Activated T-cell treated with anti-CD3 and anti-CD28 coated beads for 4 hours (primary cell): ENCODE measurements at regions not wholly inside any gene's neighbourhood (a gene's known extent, or its start where the extent isn't known, plus 50 kb on each side); places are given as distances from the start of the nearest gene placed in this dataset.

ENCODE experiments used
- DNase-seq: peaks from one replicate; pipeline ENCODE4 v3.0.0-alpha.2; 2020

DNA sequence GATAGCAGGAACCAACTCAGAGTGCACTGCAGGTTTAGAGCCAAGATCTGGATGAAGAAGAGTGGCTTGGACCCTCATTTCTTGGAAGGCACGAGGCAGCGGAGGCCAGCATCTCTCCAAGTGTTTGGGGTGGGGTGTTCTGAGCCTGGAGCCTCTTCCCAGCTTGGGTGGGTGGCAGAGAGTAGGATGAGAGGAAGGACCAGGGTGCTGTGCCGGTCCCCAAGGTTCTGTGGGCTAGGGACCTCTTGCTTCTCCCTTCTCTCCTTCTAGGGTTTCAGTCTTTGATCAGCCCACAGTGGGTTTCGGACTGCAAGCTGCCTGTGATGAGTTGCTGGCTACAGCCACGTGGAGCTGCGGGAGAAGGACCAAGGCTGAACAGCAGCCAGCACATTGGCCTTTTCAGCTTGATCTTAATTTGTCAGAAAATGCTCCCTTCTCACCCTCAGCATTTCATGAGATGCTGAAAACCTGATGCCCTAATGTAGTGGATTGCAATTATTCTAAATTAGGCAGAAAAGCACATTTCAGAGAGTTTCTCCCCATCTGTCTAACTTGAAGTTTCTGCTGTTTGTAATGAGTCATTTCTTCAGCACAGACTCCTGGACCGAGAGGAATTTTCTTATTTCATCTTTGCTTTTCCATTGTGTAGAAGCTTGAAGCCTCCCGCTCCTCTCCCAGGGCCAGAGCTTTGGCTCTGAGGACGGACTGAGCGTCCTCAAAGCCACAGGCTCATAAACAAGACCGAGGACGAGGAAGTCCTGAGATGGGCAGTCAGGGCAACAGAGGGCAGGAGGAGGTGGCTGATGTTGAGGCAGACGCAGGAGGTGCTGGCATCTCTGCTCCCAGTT is 99.1 kb upstream of the HDAC4 start:
- no peak for DNase-seq

DNA sequence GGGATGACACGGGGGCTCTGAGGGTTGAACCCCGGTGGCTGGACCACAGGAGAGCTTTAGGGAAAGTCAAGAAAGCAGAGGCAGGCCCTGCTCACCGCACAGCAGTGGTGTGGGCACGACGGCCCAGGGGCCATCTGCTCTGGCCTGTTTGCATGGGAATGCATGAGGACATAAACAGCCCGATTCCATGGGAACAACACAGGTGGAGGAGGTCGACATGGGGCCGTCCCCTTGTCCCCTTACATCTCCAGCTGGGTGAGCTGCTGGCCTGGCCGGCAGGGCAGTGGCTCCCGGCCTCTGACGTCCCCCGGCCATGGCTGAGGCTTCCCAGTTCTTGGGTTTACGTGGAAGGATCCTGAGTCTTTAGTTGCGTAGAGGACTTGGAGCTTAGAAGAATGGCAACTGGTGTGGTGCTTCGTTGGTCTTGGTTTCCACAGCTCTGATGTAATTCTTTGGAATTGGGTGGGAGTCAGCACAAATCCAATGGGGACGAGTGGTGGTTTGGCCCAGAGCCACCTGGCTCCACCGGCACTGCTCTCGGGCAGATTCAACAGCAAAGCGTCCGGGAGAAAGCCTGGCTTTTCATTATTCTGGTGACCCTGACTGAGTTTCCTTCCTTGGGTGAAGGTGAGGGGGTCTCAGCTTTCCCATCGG is 98.3 kb upstream of the HDAC4 start:
- DNase-seq: no peak

DNA sequence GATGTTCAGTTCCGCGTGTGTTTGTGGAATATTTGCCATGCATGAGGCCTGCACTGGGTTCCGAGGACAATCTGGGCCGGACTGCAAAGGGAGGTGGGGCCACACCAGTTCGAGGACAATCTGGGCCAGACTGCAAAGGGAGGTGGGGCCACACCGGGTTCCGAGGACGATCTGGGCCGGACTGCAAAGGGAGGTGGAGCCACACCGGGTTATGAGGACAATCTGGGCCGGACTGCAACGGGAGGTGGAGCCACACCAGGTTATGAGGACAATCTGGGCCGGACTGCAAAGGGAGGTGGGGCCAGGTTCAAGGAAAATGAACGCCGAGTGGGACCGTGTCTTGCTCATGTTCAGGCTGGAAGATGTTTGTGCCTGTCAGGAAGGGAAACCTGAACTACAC is 97.8 kb upstream of the HDAC4 start:
- no peak for DNase-seq

DNA sequence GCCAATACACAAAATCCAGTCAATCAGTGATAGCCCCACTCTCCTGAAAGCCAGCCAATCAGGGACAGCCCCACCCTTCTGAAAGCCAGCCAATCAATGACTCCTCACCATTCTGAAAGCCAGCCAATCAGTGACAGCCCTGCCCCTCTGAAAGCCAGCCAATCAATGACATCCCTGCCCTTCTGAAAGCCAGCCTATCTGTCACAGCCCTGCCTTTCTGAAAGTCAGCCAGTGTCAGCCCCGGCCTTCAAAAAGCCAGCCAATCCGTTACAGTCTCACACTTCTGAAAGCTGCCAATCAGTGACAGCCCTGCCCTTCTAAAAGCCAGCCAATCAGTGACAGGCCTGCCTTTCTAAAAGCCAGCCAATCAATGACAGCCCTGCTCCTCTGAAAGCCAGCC is 95.9 kb upstream of the HDAC4 start:
- no peak for DNase-seq

DNA sequence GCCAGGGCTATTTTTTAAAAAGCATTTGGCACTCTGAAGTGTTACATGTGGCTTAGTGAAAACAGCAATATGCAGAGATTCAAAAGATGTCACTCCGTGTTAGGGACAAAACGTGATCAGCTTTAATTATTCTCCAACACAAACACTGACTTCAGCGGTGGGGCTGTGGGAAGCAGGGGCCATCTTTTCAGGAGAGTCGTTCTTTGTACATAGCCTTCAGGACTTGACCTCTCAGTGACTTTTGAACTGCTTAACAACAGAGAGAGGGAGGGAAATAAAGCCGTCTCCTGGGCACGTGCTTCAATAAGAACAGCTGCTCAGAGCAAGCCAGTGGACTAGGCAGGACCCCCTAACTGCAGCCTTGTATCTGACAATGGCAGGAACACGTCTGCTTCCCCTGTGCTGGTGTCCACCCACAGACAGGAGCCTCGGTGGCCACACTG is 95.0 kb upstream of the HDAC4 start:
- no peak for DNase-seq

DNA sequence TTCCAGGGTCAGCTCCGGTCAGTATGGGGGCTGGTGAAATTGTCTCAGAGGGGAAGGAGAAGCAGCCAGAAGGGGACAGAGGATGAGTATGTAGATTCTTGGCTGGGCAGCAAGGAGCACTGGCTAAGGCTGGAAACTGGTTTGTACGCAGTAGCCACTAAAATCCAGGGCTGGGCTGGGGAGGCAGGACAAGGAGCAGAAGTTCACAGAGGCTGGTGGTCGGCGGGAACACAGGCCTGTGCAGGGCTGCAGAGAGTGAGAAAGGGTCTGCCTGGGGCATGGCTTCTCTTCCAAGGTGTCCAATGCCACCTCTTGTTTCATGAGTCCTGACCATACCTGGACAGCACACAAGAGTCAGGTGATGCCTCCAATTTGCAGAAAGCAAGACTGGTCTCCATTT is 94.4 kb upstream of the HDAC4 start:
- no peak for DNase-seq

DNA sequence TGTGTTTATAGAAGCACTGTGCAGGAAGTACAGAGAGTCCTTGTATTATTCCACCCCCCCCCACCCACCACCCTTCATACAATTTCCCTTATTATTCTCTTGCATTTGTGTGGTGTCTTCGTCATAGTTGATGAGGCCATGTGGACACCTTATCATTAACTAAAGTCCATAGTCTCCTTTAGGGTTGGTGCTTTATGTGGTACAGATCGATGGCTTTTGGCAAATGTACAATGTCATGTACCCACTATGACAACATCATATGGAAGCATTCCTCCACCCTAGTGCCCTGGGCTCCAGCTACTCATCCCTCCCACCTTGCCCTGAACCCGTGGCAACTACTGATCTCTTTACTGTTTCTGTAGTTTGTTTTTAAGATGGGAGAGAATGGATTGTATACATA is 93.8 kb upstream of the HDAC4 start:
- no peak for DNase-seq

DNA sequence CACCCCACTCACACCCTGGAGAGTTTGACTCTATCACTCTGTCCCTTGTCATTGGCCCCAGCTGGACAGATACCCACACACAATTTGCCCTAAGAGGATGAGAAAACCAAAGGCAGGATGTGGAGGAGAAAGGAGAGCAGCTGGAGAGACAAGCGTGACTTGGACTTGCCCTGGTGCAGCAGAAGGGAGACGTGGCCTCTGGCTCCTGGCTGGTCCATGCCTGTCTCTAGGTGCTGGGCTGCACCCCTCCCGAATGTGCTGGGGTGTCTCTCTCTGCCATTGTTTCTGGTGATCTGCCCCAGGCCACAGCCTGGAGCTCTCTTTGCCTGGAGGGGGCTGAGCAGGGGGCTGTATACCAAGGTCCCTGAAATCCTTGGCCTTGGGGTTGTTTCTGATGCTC is 88.7 kb upstream of the HDAC4 start:
- DNase-seq: no peak

DNA sequence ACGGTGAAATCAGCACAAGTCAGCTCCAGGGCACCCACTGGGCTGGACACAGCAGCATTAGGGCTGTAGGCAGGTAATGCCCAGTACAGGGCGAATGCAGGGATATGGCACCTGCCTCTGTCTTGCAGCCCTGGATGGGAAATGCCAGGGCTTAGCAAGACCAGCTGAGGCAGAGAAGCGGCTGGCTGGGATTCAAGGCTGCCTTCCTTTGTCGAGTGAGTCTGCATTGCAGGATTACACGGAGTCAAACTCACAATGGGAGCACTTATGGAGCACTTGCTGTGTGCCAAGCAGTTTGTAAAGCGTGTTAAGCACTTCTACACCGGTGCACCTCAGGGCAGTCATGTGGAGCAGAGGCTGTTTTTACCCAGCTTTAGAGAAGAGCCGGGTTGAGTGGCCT is 87.3 kb upstream of the HDAC4 start:
- DNase-seq: no peak

DNA sequence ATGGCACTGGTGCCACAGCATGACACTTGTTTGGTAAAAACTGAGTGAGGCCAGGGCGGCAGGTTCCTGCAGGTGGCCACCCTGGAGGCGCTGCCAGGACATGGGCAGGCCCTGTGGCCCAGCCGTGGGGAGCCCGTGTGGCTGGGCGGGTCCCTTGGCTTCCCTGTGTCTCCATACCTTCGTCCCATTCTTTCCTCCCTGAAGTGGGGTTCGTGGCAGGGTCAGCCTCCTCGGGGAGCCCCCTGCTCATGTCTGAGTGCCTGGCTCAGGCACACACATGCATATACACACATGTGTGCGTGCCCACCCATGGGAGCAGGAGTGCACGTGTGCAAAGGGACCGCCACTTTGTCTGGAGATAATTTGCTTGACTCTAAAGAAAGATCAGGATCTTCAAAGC is 86.5 kb upstream of the HDAC4 start:
- DNase-seq: no peak

DNA sequence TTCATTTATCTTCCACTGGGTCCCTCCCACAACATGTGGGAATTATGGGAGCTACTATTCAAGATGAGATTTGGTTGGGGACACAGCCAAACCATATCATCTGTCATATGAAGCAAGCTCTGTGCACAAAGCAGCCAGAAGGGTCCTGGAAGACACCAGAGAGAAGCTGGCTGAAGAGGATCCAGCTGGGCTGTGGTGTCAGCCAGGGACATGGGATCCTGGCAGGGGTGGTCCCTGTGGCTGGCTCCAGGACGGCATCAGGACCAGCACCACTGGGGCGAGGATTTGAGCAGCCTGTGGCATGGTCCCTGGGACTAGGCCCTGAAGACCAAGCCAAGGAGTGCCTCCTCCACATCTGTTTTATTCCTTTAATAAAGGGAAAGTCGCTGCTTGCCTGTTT is 84.8 kb upstream of the HDAC4 start:
- DNase-seq: no peak

DNA sequence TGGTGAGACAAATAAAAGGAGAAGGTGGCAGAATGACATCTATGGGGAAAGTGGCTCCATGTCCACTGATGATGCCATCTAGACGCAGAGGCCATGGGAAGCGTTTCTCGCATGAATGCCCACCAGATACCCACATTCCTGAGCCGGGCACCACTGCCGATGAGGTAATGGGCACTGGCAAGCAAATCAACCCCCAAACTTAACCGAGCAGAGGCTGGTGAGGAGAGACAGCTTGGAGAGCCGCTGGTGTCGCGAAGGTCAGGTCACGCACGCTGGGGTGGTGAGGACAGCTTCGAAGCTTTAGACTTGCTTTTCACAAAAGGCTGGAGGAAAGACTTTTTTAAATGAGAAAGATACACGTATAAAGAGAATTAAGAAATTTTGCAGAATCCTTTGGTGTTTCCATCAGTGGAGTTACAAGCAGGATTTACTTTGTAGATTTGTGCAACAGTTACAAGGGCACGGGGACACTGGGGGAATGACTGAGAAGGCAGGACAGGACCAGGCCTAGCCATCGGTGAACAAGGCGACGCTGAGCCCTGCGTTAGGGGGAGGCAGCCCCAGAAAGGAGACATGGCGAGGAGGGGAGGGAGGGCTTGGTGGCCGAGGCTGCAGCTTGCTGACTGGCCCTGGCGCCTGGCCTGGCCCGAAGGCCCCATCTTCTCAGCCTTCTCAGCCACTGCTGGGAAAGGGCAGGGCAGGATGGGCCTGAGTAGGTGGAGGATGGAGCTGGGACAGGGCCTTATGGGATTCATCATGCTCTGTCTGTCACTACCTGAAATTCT is 83.9 kb upstream of the HDAC4 start:
- no peak for DNase-seq

DNA sequence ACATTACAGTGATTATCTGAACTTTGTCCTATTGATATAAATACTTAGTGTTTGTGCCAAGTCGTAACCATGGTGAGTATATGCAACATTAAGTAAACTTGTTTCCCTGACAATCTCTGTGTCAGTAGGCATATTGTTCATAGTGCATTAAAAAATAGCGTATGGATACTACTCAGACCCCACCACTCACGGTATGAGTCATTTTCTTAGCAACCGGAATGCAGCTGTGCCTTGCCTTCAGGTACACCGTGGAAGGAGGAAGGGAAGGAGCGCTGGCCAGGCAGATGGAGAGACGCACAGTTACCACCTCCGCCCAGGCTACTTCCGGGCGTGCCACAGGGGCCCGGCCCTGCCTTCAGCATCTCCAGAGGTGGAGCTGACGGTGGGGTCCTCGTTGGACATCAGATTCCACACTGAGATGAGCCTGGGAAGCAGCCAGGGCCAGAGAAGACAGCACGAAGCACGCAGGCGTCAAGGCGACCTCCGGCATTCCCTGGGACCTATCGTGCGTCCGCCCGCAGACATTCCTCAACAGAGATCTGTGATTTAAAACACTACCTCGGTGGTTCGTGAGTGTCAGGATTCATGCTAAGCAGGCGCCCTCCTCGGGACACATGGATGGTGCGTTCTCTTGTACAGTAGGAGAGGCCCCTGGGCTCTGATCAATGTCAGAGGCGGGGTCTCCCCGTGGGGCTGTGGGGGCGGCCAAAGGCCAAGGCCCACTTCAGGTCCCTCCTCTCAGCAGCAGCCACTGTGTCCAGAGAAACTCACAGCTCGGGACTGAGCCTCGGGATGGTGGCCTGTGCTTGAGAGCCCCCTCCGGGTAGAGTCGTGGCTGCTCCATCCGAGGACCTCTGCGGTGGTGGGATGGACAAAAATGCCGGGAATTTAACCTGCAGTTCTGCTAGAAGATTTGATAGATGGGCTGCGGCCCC is 82.2 kb upstream of the HDAC4 start:
- DNase-seq: no peak

DNA sequence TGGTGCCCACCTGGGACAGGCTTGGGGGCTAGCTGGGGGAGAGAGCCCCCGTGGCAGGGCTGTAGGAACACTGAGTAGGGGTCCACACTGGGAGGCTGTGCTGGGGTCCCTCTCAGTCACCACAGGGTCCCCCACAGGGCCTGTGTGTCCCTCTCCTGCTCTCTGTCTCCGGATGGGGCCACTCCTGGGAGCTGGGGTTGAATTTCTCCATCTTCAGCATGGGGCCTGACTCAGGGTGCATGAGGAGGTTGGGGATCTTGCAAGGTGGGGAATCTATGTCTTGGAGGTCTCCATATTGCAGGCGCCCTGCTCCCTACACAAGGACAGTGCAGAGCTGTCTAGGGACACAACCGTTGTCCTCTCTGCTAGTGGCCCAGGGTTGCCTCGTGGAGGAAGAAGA is 78.7 kb upstream of the HDAC4 start:
- no peak for DNase-seq

DNA sequence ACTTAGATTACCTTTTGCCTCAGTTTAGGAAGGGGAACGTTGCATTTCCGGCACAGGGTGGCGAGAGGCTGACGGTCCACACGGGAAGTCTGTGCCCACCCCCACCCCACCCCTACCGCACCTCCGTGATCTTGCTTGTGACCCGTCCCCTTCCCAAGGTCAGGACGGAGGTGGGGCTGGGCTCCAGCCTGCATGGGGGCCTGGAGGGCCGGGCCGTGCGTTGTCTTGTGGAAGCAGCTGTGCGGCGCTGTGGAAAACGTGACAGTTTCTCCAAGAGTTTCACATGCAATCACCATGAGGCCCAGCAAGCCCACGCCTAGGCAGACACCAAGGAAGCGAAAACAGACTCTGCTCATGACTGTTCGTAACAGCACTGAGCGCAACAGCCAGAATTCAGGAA is 76.8 kb upstream of the HDAC4 start:
- DNase-seq: no peak

DNA sequence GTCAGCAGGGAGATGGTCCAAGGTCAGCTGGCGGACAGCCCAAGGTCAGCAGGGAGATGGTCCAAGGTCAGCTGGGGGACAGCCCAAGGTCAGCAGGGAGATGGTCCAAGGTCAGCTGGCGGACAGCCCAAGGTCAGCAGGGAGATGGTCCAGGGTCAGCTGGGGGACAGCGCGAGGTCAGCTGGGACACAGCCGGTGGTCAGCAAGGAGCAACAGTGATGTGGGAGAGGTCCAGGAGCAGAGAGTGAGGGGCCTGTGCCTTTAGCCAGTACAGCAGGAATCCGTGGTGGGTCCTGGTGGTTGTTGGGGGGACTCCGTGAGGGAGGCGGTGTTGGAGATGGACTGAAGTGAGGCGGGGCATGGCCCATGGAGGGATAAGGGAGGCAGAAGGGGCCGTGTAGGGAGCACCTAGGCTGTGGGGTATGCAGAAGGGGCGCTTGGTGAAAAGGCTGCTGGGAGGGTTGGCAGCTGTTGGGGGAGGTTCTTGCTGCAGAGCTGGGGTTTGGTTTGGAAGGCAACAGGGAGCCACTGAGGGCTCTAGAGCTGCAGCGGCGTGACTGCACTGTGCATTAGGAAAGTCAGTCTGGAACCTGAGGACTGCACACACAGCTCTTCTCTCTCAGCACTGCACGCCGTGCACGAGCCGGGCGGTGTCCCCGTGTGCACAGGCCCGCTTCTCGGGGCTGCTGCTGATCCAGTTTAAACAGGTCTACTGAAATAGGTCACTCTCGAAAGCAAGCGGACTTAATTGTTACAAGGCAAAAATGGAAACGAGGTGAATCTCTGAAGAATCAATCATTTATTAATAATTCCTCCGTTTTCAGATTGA is 76.2 kb upstream of the HDAC4 start:
- no peak for DNase-seq

DNA sequence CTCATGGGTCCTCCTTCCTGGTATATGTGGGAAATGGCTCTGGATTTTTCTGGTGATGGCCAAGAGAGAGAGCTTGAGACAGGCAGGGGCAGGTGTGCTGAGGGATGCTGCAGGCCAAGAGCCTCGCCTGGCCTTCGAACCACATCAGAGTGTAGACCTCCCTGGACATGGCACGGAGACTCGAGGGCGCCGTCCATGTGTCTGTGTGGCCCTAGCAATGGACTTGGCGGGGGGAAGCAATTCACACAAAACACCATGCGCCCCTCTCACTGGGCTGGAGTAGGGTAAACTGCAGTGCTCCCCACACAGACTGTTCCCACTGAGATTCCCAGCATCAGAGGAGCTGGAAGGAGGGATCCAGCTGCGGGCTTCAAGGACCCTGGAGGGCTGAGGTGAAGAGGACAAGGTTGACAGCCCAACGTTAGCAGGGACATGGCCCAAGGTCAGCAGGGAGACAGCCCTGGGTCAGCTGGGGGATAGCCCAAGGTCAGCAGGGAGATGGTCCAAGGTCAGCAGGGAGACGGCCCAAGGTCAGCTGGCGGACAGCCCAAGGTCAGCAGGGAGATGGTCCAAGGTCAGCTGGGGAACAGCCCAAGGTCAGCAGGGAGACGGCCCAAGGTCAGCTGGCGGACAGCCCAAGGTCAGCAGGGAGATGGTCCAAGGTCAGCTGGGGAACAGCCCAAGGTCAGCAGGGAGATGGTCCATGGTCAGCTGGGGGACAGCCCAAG is 75.4 kb upstream of the HDAC4 start:
- DNase-seq: no peak

DNA sequence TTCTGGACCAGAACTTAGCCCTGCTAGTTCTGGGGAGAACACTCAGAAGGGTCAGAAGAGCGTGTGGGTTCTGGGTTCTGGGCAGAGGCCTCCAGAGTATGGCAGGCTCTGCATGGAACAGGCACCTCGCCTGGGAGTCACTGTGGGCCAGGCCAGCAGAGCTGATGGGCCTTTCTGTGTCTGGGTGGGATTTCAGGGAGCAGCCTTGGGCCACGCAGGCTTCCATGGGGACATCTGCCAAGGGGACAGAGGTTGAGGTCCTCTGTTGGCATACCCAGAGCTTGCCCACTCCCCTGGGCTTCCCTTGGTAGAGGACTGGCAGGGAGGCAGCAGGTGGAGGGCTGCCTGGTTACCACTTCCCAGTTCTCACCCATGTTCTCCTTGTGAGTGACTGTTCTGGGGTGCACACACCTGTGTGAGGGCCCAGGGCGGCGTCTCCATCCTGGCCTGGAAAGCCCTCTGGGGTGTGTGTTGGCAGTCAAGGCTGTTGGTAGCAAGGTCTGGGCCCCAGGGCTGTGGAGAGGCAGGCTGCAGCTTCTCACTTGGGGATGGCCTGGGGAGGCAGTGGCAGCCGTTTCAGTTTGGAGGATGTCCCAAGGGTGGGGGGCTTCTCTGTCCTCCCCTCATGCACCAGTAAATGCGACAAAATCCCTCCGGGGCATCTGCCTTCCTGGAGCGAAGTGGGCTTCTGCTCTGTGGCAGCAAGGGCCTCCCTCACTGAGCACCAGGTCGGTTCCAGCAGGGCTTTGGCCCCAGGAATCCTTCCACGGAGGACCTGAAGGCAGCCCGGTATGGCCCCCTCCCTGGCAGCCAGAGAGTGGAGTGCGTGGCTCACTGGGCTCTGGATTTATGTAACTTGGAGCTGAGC is 74.6 kb upstream of the HDAC4 start:
- no peak for DNase-seq

DNA sequence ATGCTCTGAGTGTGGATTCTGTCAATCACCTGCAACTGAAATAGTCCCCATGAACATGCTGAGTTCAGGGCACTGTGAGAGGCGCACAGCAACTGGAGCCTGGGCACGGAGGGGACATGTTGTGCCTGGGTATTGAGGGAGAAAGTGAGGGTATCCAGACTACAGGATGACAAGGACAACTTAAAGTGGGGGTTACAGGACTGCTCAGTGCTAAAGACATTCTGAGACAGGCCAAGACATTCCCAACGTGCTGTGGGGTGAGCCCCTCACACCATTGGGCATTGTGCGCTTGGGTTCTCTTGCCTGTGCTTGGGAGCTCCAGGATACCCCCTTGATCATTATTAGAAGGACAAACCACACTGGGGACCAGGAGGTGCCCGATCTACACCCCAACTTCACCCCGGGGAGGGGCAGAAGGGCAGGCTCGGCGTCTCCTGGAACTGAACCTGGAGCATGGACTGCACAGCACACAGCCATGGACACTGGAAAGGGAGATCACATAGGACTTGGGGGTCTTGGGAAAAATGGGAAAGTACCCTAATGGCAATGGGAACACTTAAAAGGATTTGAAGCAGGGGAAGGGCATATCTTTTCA is 72.5 kb upstream of the HDAC4 start:
- DNase-seq: no peak
